OCI-LY1 (cell line): ENCODE measurements at regions not wholly inside any gene's neighbourhood (a gene's known extent, or its start where the extent isn't known, plus 50 kb on each side); places are given as distances from the start of the nearest gene placed in this dataset.

ENCODE experiments used
- H2AFZ ChIP-seq: fragments of 200-600 bp; sonication (generic), shearing (Covaris generic); 2 replicates; pipeline ENCODE4 v1.6.0; 2014; ENCODE audit warnings: antibody characterized with exemption, mild to moderate bottlenecking, low read length
- H3F3A ChIP-seq: fragments of 200-600 bp; sonication (generic), shearing (Covaris generic); 2 replicates; pipeline ENCODE4 v1.6.0; 2014; ENCODE audit warnings: mild to moderate bottlenecking, antibody characterized with exemption, low read length, moderate library complexity; ENCODE audit not compliant: insufficient read depth
- H3K27ac ChIP-seq: fragments of 200-600 bp; sonication (generic); 2 replicates; pipeline ENCODE4 v1.5.1; 2014; ENCODE audit warnings: low read length, mixed run types, mild to moderate bottlenecking, low read depth; ENCODE audit not compliant: poor library complexity, severe bottlenecking
- H3K27me3 ChIP-seq: fragments of 200-600 bp; sonication (generic); 2 replicates; pipeline ENCODE4 v1.6.0; 2014; ENCODE audit warnings: antibody characterized with exemption, mild to moderate bottlenecking, low read length, moderate library complexity; ENCODE audit not compliant: insufficient read depth
- H3K36me3 ChIP-seq: fragments of 200-600 bp; sonication (generic); 2 replicates; pipeline ENCODE4 v1.6.1; 2014; ENCODE audit warnings: mild to moderate bottlenecking, antibody characterized with exemption, low read length, moderate library complexity, mixed read lengths; ENCODE audit not compliant: insufficient read depth
- H3K4me1 ChIP-seq: fragments of 200-600 bp; sonication (generic); 2 replicates; pipeline ENCODE4 v1.5.1; 2014; ENCODE audit warnings: mild to moderate bottlenecking, low read length, moderate library complexity; ENCODE audit not compliant: insufficient read depth, severe bottlenecking
- H3K4me2 ChIP-seq: fragments of 200-600 bp; sonication (generic), shearing (Covaris generic); 2 replicates; pipeline ENCODE4 v1.6.1; 2014; ENCODE audit warnings: low read length
- H3K4me3 ChIP-seq: fragments of 200-600 bp; sonication (generic); 2 replicates; pipeline ENCODE4 v1.5.1; 2014; ENCODE audit warnings: low read length, low read depth, mild to moderate bottlenecking, mixed read lengths; ENCODE audit not compliant: poor library complexity, severe bottlenecking
- H3K79me2 ChIP-seq: fragments of 200-600 bp; shearing (Covaris generic); 2 replicates; pipeline ENCODE4 v1.6.1; 2016; ENCODE audit warnings: mixed run types, low read length, mixed read lengths; ENCODE audit not compliant: insufficient read depth
- H3K9ac ChIP-seq: fragments of 200-600 bp; sonication (generic), shearing (Covaris generic); 2 replicates; pipeline ENCODE4 v1.6.1; 2014; ENCODE audit warnings: mild to moderate bottlenecking, low read length, mixed read lengths
- H3K9me2 ChIP-seq: fragments of 200-600 bp; sonication (generic), shearing (Covaris generic); 2 replicates; pipeline ENCODE4 v1.6.1; 2014; ENCODE audit warnings: low read depth, mild to moderate bottlenecking, low read length, mixed read lengths
- H3K9me3 ChIP-seq: fragments of 200-600 bp; shearing (Covaris generic); 2 replicates; pipeline ENCODE4 v1.6.1; 2014; ENCODE audit warnings: low read length, mixed read lengths
- H4K20me1 ChIP-seq: fragments of 200-600 bp; sonication (generic), shearing (Covaris generic); 2 replicates; pipeline ENCODE4 v1.6.0; 2016; ENCODE audit warnings: mild to moderate bottlenecking, low read length; ENCODE audit not compliant: insufficient read depth
- EZH2 ChIP-seq: fragments of 200-600 bp; sonication (generic), shearing (Covaris generic); IDR thresholded peaks from 2 replicates; pipeline ENCODE4 v1.8.0; 2017; ENCODE audit warnings: borderline replicate concordance, mixed run types, mild to moderate bottlenecking, antibody characterized with exemption, low read length, moderate library complexity, mixed read lengths
- TF ChIP-seq, protein P1 (sequence below): fragments of 200-600 bp; sonication (generic), shearing (Covaris generic); IDR thresholded peaks from 2 replicates; pipeline ENCODE4 v1.5.1; 2017; ENCODE audit warnings: mild to moderate bottlenecking, antibody characterized with exemption, low read length, moderate library complexity, mixed read lengths

DNA sequence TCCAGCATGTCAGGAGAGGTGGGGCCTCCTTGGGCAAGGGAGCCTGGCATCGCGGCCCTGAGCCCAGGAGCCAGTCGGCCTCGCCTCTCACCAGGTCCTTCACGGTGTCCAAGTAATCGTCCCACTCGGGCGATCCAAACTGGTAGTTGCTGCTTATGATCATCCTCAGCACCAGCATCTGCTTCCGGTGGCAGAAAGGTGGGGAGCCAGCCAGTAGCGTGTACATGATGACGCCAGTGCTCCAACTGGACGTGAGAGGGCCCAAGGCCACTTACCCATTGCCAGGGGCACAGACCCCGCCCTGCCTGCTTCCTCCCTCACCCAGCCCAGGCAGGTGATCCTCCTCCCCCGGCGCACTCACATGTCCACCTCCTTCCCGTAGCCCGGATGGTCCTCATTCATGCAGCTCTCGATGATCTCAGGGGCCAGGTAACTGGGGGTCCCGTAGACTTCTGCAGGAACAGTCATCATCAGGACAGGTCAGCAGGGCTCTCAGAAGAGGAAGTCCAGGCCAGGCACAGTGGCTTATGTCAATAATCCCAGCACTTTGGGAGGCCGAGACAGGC is 214.7 kb downstream of the OR4C45 start:
- Histone ChIP-seq H3K9ac (no peak overlapping the region), H3K4me3 (no peak overlapping the region), H2AFZ (no peak overlapping the region), H3K9me3 (no peaks in the 10 kb centered on the region), H3K27ac (no peak overlapping the region), H3K27me3 (no peaks in the 10 kb centered on the region), H3K4me2 (no peak overlapping the region), H3K36me3 (no peaks in the 10 kb centered on the region), H3K9me2 (no peaks in the 10 kb centered on the region), H3K4me1 (no peaks in the 10 kb centered on the region), H4K20me1 (no peaks in the 10 kb centered on the region), H3K79me2 (no peaks in the 10 kb centered on the region), H3F3A (no peaks in the 10 kb centered on the region)
- TF ChIP-seq, protein P1, sequence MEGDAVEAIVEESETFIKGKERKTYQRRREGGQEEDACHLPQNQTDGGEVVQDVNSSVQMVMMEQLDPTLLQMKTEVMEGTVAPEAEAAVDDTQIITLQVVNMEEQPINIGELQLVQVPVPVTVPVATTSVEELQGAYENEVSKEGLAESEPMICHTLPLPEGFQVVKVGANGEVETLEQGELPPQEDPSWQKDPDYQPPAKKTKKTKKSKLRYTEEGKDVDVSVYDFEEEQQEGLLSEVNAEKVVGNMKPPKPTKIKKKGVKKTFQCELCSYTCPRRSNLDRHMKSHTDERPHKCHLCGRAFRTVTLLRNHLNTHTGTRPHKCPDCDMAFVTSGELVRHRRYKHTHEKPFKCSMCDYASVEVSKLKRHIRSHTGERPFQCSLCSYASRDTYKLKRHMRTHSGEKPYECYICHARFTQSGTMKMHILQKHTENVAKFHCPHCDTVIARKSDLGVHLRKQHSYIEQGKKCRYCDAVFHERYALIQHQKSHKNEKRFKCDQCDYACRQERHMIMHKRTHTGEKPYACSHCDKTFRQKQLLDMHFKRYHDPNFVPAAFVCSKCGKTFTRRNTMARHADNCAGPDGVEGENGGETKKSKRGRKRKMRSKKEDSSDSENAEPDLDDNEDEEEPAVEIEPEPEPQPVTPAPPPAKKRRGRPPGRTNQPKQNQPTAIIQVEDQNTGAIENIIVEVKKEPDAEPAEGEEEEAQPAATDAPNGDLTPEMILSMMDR: no peak
- no peak for TF ChIP-seq EZH2

DNA sequence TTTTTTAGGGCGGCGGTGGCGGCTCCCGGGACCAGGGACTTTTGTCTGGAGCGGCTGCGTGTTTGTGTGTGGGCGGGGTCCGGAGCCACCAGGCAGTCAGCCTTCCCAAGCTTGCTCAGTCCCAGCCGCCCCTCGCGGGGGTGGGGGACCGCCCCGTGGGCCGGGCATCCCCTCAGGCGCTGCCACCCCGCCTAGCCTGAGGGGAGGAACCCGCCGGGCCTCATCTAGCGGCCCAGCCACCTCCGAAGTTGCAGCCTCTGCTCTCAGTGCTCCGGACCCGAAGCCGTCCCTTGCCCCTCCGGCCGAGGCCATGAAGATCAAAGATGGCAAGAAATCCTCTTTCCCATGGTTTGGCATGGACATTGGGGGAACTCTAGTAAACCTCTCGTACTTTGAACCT is 235.2 kb downstream of the OR4C45 start:
- Histone ChIP-seq H3K9ac (no peak overlapping the region), H3K79me2 (no peaks in the 10 kb centered on the region), H3K27me3 (no peaks in the 10 kb centered on the region), H3K27ac (no peak overlapping the region), H4K20me1 (no peaks in the 10 kb centered on the region), H3K4me3 (no peak overlapping the region), H3K36me3 (no peaks in the 10 kb centered on the region), H2AFZ (no peak overlapping the region), H3K4me1 (no peaks in the 10 kb centered on the region), H3F3A (no peaks in the 10 kb centered on the region), H3K9me3 (no peaks in the 10 kb centered on the region), H3K4me2 (no peak overlapping the region), H3K9me2 (no peaks in the 10 kb centered on the region)
- TF ChIP-seq, protein P1: no peak
- no peak for TF ChIP-seq EZH2

DNA sequence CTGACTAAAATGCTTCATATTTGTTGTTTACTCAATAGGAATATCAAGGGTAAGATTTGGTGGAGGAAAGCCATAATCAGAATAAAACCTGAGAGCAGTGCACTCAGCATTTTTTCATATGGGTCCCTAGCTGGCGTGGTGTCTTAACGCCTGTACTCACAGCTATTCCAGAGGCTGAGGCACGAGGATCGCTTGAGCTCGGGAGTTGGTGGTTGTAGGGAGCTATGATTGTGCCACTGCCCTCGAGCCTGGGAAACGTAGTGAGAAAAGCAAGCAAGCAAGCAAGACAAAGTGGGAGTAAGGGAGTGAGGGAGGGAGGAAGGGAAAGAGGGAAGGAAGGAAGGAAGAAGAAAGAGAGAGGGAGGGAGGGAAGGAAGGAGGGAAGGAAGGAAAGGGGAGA is 242.5 kb downstream of the OR4C45 start:
- H3K79me2 ChIP-seq: no peaks in the 10 kb centered on the region
- H3K27me3 ChIP-seq: no peaks in the 10 kb centered on the region
- H3K4me1 ChIP-seq: no peaks in the 10 kb centered on the region
- no peak overlapping the region for H3K27ac ChIP-seq
- H3K9me3 ChIP-seq: no peaks in the 10 kb centered on the region
- no peaks in the 10 kb centered on the region for H3K9me2 ChIP-seq
- H3K4me2 ChIP-seq: no peak overlapping the region
- H4K20me1 ChIP-seq: no peaks in the 10 kb centered on the region
- TF ChIP-seq, protein P1: no peak
- TF ChIP-seq EZH2: no peak
- no peak overlapping the region for H3K4me3 ChIP-seq
- no peaks in the 10 kb centered on the region for H3F3A ChIP-seq
- no peak overlapping the region for H3K9ac ChIP-seq
- no peaks in the 10 kb centered on the region for H3K36me3 ChIP-seq
- no peak overlapping the region for H2AFZ ChIP-seq
